HG02798 (cell line): ENCODE measurements at regions not wholly inside any gene's neighbourhood (a gene's known extent, or its start where the extent isn't known, plus 50 kb on each side); places are given as distances from the start of the nearest gene placed in this dataset.
"Not testable (repeated sequence)": the region's sequence is repeated elsewhere in the genome, so short reads cannot be mapped to it uniquely, and the experiment has no call there.

Experiments
- ATAC-seq: cut with Tn5 transposase; IDR thresholded peaks from one replicate; pipeline ENCODE4 v1.9.1; 2021; ENCODE audit warnings: mild to moderate bottlenecking; ENCODE audit not compliant: unreplicated experiment, poor library complexity

GRCh38 chr6:115873901-115874300, 186.8 kb downstream of the FRK start:
- no peak for ATAC-seq

DNA sequence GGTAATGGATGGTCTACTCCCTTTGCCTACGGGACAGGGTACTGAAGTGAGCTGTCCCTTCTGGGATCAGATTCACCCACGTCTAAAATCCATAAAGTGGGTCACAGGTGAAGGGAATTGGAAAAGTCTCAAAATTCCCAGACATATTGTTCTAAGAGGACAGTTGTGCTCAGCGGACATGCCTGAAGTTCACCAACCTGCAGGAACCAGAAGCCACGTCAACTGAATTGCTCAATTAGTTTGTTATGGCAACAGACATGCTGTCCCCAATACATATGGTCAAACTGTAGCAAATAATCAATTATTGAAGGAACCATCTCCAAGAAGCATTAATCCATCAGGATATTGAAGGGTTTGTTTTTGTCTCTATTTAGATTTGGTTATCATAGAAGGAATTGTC, 190.2 kb downstream of the FRK start:
- no peak for ATAC-seq

DNA sequence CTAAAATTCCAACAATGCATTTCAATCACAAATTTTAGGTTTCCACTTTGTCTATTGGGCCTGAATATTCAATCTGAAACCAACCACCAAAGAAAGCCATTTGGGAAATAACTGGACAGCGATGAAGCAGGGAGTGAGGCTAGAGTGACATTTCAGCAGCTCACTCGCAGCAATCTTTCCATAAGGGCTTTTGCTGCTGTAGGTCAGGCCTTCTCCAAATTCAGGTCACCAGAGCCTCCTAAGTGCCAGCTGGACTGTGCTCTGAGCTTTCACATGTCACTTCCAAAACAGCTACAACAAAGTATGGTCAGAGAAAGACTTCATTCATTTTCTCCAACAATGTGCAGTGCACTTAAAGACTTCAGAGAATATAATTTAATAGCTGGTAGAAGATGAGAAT, 194.8 kb downstream of the FRK start:
- ATAC-seq, result no peak

DNA sequence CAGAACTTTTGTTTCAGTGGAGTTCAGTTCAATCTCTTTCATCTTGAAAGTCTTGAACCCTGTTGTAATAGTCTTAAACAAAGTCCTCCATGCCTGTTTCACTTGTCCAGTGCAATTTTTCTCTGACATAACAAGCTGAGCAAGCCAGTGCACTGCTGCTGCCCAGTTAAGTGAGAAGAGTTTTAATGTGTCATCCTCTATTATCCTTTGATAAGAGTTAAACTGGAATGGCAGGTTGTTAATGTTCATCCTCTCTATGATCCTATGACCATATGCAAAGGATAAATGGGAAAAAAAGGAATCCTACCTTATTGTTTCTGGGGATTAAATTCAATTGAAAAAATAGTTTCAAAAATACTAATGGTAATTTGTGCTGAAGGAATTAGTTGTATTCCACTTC, 197.5 kb downstream of the FRK start:
- ATAC-seq, result no peak

DNA sequence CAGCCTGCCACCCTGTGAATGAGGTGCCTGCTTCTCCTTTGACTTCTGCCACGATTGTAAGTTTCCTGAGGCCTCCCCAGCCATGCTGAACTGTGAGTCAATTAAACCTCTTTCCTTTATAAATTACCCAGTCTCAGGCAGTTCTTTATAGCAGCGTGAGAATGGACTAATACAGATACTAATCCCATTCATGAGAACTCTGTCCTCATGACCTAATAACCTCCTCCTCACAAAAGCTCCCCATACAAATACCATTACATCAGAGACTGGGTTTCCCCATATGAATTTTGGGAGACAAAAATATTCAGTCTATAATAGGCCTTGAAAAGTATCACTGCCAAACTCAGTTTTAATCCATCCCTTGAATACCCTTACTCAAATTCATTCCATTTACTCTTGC, 199.0 kb downstream of the FRK start:
- ATAC-seq, result peak; percentile 36

DNA sequence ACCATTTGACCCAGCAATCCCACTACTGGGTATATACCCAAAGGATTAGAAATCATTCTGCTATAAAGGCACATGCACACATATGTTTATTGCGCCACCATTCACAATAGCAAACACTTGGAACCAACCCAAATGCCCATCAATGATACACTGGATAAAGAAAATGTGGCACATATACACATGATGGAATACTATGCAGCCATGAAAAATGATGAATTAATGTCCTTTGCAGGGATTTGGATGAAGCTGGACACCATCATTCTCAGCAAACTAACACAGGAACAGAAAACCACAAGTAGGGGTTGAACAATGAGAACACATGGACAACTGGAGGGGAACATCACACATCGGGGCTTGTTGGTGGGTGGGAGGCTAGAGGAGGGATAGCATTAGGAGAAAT, 201.1 kb downstream of the FRK start:
- ATAC-seq, result not testable (repeated sequence)

DNA sequence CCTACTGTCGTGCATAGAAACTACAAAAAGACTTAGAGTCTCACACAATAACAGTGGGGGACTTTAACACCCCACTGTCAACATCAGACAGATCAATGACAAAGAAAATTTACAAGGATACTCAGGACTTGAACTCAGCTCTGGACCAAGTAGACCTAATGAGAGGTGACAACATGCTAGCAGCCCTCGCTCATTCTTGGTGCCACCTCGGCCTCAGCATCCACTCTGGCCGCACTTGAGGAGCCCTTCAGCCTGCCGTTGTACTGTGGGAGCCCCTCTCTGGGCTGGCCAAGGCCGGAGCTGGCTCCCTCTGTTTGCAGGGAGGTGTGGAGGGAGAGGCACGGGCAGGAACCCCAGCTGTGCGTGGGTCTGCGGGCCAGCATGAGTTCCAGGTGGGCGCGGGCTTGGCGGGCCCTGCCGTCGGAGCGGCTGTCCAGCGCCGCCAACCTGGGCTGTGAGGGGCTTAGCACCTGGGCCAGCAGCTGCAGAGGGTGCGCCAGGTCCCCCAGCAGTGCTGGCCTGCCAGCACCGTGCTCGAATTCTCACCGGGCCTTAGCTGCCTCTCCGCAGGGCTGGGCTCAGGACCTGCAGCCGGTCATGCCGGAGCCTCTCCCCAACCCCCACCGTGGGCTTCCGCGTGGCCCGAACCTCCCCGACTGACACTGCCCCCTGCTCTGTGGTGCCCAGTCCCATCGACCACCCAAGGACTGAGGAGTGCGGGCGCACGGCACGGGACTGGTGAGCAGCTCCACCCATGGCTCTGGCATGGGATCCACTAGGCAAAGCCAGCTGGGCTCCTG, 205.6 kb downstream of the FRK start:
- no peak for ATAC-seq

GRCh38 chr6:115847671-115848070, 213.0 kb downstream of the FRK start:
- no peak for ATAC-seq

DNA sequence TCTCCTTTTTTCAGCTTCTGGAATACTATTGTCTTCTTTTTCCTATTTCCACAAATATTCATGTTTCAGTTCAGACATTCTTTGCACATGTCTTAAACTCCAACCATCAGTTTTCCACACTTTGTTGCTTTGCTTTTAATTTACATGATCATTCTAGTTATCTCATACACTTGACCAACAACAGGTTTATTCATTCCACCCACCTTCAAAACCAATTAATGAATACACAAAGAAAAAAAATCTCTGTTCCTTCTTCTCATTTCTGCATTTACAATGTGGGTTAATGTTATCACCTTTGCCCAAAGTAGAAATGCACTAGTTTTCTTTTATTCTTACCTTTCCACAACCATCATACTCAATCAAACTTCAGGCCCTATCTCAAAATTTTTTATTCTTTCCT, 216.7 kb downstream of the FRK start:
- no peak for ATAC-seq

DNA sequence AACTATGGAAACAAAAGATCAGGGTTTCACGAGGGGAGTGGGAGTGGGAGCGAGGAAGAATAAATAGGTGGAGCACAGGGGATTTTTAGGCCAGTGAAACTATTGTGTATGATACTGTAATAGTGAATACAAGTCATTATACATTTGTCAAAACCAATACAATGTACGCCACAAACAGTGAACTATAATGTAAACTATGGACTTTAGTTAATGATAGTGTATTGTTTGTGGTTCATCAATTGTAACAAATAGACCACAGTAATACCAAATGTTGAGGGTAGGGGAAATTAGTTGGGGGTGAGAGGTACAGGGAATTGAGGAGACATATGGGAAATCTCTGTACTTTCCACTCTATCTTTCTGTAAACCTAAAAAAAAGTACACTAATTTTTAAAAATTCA, 218.4 kb downstream of the FRK start:
- ATAC-seq, result no peak

DNA sequence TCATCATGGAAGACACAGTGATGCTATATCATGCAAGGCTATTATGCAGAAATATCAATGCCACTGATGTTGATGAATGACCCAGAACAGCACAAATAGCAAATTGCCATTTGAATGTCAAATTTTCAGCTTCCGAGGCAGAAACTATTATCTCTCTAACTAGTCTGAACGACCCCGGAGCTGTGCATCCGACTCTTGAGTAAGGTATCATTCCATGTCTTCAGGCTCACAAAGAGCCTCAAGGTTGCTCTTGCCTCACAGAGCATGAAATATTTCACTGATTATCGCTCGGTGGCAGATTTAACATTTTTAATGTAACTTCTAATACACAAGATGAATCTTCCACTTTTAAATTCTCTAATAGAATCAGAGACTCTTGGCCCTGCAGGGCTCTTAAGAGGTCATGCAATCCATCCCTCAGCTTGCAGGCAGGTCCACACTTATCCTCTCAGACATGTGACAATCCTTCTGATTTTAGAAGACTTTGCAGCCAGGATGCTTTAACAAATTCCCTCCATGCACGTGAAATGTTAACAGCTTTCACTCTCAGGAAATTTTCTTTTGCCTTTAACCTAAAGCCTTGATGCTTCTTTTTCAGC, 221.0 kb downstream of the FRK start:
- ATAC-seq, result no peak

DNA sequence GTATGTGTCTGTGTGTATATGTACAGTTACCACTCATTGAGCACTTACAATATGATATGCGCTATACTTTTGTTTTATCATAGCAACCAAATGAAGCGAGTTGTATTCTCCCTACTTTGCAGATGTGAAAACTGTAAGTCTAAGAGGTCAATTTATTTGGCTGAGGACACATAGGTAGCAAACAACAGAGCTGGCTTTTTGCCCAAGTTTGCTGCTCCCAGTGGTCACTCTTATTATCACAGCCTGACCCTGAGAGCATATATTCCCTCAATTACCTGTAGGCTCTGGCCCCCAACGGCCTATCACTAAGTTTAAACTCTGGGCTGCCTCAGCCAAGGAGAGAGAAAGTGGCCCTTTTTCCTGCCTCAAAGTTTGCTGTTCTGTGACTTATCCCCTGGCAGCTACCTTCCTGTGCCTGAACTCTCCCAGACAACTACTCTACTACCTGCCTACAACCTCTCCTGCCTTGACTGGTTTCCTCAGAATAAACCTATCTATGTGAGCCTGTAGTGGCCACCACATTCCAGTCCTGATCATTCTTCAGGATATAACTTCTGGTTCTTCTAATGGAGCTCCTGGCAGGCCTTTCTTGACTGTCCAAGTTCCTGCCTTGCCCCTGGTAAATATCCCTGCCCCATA, 221.8 kb downstream of the FRK start:
- peak; percentile 85 for ATAC-seq

DNA sequence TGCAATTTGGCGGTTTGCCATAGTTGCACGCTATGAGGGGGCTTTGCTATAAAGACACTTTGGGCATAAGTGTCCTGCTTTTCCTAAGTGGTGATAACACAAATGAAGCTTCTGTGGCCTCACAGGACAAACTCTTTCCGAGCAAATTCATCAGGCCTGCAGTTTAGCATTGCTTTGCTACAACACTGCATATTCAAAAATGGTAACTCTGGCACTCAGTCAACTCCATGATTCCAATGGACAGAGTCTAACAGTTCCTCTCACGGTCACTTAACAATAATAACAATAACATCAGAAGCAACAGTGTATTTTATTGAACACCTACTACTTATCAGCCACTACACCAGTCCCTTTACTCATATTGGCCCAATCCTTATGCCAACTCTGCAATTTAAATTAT, 222.5 kb downstream of the FRK start:
- no peak for ATAC-seq

- not testable (repeated sequence) for ATAC-seq
Observed at GRCh38 chr6:115836374-115836773, 224.3 kb downstream of the FRK start.

- ATAC-seq, result no peak
Observed at GRCh38 chr6:115835314-115835713, 225.4 kb downstream of the FRK start.

DNA sequence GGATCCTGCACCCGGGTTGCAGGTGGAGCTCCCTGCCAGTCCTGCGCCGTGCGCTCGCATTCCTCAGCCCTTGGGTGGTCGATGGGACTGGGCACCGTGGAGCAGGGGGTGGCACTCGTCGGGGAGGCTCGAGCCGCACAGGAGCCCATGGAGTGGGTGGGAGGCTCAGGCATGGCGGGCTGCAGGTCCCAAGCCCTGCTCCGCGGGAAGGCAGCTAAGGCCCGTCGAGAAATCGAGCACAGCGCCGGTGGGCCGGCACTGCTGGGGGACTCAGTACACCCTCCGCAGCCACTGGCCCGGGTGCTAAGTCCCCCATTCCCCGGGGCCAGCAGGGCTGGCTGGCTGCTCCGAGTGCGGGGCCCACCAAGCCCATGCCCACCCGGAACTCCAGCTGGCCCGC, 226.1 kb downstream of the FRK start:
- not testable (repeated sequence) for ATAC-seq

DNA sequence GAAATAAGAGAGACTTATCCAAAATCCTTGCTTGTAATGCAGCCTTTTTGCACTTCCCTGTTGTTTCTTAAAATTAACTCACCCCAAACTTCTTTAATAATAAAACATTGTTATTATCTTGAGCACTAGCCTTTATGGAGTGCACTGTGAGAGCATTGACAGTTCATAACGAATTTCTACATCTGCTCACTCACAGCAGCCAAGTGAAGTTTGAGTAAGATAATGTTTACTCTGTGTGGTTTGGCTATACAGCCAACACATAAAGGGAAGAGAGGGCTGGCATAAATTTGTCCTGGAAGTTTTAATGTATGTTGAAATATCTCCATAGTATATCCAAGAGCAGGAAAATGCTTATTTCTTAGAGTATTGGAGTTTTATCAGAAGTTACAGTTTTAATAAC, 227.9 kb downstream of the FRK start:
- no peak for ATAC-seq

- no peak for ATAC-seq
Observed at GRCh38 chr6:115832186-115832585, 228.5 kb downstream of the FRK start.

- peak; percentile 61 for ATAC-seq
Observed at GRCh38 chr6:115830895-115831294, 229.8 kb downstream of the FRK start.

DNA sequence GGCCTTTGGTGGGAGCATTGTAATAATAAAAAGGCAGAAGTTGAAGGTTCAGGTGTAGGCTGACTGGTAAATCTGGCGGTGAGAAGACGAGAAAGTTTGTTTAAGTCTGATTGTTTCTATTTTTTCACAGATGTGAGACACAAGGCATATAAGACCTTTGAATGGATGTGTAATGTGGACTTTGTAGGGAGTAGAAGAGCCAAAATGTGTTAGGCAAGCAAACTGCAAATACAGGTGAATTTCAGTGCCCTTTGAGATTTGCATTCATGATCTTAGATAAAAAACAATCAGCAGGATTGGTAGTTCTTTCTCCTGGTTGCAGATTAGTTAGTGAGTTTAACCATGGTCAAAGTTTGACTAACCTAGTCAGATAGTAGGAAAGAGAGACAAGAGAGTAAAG, 238.9 kb downstream of the FRK start:
- ATAC-seq, result no peak

DNA sequence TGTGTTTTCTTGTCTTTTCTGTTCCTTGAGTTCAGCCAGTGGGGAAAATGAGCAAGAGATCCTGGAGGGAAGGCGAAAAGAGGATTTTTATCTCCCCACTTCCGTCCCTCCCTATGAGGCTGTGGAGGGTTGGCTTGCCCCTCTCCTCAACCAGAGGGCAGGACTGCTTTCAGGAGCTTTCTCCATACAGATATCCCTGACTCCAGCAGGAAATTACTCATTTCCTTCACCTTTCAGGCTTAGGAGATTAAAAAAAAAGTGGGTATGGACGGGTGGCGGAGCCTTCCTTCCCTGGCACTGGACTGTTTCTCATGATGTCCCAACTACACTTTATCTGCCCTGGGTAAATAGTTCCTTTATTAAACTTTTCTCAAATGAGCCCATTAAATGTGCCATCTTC, 241.2 kb downstream of the FRK start:
- ATAC-seq, result no peak

- ATAC-seq, result no peak
Observed at GRCh38 chr6:115817161-115817560, 243.5 kb downstream of the FRK start.
